IMR-90 (cell line): ENCODE measurements at regions not wholly inside any gene's neighbourhood (a gene's known extent, or its start where the extent isn't known, plus 50 kb on each side); places are given as distances from the start of the nearest gene placed in this dataset.

Experiments used
- CHD1 ChIP-seq: IDR thresholded peaks from 2 replicates; pipeline ENCODE4 v1.6.1; 2012; ENCODE audit warnings: low read depth, low read length, improper control_type of control experiment
- CTCF ChIP-seq: conservative IDR thresholded peaks from 2 replicates; pipeline ENCODE4 v1.5.1; 2012; ENCODE audit warnings: mild to moderate bottlenecking, low read depth, low read length, improper control_type of control experiment
- FOS ChIP-seq: fragments of 150-350 bp; IDR thresholded peaks from 2 replicates; pipeline ENCODE4 v1.6.1; 2016; ENCODE audit warnings: low read depth, low read length
- MXI1 ChIP-seq: IDR thresholded peaks from 2 replicates; pipeline ENCODE4 v1.6.1; 2012; ENCODE audit warnings: low read depth, mild to moderate bottlenecking, low read length, moderate library complexity, borderline replicate concordance
- POLR2A ChIP-seq: IDR thresholded peaks from 2 replicates; pipeline ENCODE4 v1.6.1; 2012; ENCODE audit warnings: mild to moderate bottlenecking, low read depth, low read length
- RAD21 ChIP-seq: IDR thresholded peaks from 2 replicates; pipeline ENCODE4 v1.6.1; 2012; ENCODE audit warnings: low read length, improper control_type of control experiment
- RCOR1 ChIP-seq: IDR thresholded peaks from 2 replicates; pipeline ENCODE4 v1.6.1; 2012; ENCODE audit warnings: mild to moderate bottlenecking, low read length, improper control_type of control experiment; ENCODE audit not compliant: insufficient replicate concordance
- RFX5 ChIP-seq: IDR thresholded peaks from 2 replicates; pipeline ENCODE4 v1.8.0; 2012; ENCODE audit warnings: low read depth, mild to moderate bottlenecking, low read length, moderate library complexity
- SMC3 ChIP-seq: fragments of 150-350 bp; IDR thresholded peaks from 2 replicates; pipeline ENCODE4 v1.6.1; 2016; ENCODE audit warnings: low read depth, mild to moderate bottlenecking, antibody characterized with exemption, low read length, moderate library complexity
- USF2 ChIP-seq: fragments of 150-350 bp; IDR thresholded peaks from 2 replicates; pipeline ENCODE4 v1.6.1; 2017; ENCODE audit warnings: mild to moderate bottlenecking, antibody characterized with exemption, low read length, low read depth

- TF ChIP-seq RFX5 (no peak), MXI1 (no peak), RCOR1 (no peak), SMC3 (no peak), CTCF (no peak), POLR2A (no peak), RAD21 (no peak), FOS (no peak), USF2 (no peak), CHD1 (no peak)
Measured at GRCh38 chr1:222081859-222082258, 340.0 kb upstream of the DUSP10 start.
